Smooth muscle cell (in vitro differentiated cells): ENCODE measurements at regions not wholly inside any gene's neighbourhood (a gene's known extent, or its start where the extent isn't known, plus 50 kb on each side); places are given as distances from the start of the nearest gene placed in this dataset.

Source experiments
- DNase-seq: peaks from one replicate; lab custom pipeline; 2025; ENCODE audit not compliant: unreplicated experiment; lab: John Stamatoyannopoulos, UW
- H2AFZ ChIP-seq: fragments of 200-600 bp; sonication (generic); 2 replicates; pipeline ENCODE4 v1.6.0; 2016; ENCODE audit warnings: antibody characterized with exemption, low read depth, mild to moderate bottlenecking
- H3F3A ChIP-seq: fragments of 200-600 bp; sonication (generic); 2 replicates; pipeline ENCODE4 v1.6.0; 2017; ENCODE audit warnings: antibody characterized with exemption, low read depth
- H3K27ac ChIP-seq: fragments of 200-600 bp; sonication (generic); 2 replicates; pipeline ENCODE4 v1.5.1; 2016; ENCODE audit warnings: low read depth, mild to moderate bottlenecking
- H3K27me3 ChIP-seq: fragments of 200-600 bp; sonication (generic); 2 replicates; pipeline ENCODE4 v1.6.1; 2016; ENCODE audit warnings: low read depth, mild to moderate bottlenecking
- H3K36me3 ChIP-seq: fragments of 200-600 bp; sonication (generic); 2 replicates; pipeline ENCODE4 v1.5.1; 2016; ENCODE audit warnings: low read depth
- H3K4me1 ChIP-seq: fragments of 200-600 bp; sonication (generic); 2 replicates; pipeline ENCODE4 v1.5.1; 2016; ENCODE audit warnings: low read depth
- H3K4me2 ChIP-seq: fragments of 200-600 bp; sonication (generic); 2 replicates; pipeline ENCODE4 v1.6.0; 2016; ENCODE audit warnings: mild to moderate bottlenecking
- H3K4me3 ChIP-seq: fragments of 200-600 bp; sonication (generic); 2 replicates; pipeline ENCODE4 v1.5.1; 2016; ENCODE audit warnings: mild to moderate bottlenecking
- H3K79me2 ChIP-seq: fragments of 200-600 bp; sonication (generic); 2 replicates; pipeline ENCODE4 v1.6.0; 2016; ENCODE audit warnings: low read depth, mild to moderate bottlenecking
- H3K9ac ChIP-seq: fragments of 200-600 bp; sonication (generic); 2 replicates; pipeline ENCODE4 v1.6.0; 2016; ENCODE audit warnings: low read depth
- H3K9me3 ChIP-seq: fragments of 200-600 bp; sonication (generic); replicated peaks from 2 replicates; pipeline ENCODE4 v1.5.1; 2016; ENCODE audit warnings: low read depth
- H4K20me1 ChIP-seq: fragments of 200-600 bp; sonication (generic); 2 replicates; pipeline ENCODE4 v1.6.0; 2016; ENCODE audit warnings: low read depth
- WGBS: methylation state at CpG from one replicate; pipeline ENCODE4 v1.1.7; 2016; ENCODE audit warnings: low lambda C conversion rate; 5-methylcytosine and 5-hydroxymethylcytosine counted together
- TF ChIP-seq, protein P1 (sequence below): fragments of 200-600 bp; sonication (generic); IDR thresholded peaks from 2 replicates; pipeline ENCODE4 v1.5.1; 2017; ENCODE audit warnings: borderline replicate concordance, mild to moderate bottlenecking, antibody characterized with exemption; ENCODE audit not compliant: insufficient read depth, poor library complexity, severe bottlenecking

GRCh38 chr19:57008432-57008831, 111.4 kb upstream of the USP29 start:
- Histone ChIP-seq H3K27ac (no peak overlapping the region), H3K79me2 (no peaks in the 10 kb centered on the region), H3K9me3 (peaks cover 5% of the 10 kb centered on the region), H2AFZ (no peak overlapping the region), H3K4me2 (no peak overlapping the region), H3K36me3 (no peaks in the 10 kb centered on the region), H3K4me3 (no peak overlapping the region), H3K4me1 (no peaks in the 10 kb centered on the region), H3K9ac (no peak overlapping the region), H3F3A (no peaks in the 10 kb centered on the region), H3K27me3 (no peaks in the 10 kb centered on the region), H4K20me1 (no peaks in the 10 kb centered on the region)
- TF ChIP-seq, protein P1, sequence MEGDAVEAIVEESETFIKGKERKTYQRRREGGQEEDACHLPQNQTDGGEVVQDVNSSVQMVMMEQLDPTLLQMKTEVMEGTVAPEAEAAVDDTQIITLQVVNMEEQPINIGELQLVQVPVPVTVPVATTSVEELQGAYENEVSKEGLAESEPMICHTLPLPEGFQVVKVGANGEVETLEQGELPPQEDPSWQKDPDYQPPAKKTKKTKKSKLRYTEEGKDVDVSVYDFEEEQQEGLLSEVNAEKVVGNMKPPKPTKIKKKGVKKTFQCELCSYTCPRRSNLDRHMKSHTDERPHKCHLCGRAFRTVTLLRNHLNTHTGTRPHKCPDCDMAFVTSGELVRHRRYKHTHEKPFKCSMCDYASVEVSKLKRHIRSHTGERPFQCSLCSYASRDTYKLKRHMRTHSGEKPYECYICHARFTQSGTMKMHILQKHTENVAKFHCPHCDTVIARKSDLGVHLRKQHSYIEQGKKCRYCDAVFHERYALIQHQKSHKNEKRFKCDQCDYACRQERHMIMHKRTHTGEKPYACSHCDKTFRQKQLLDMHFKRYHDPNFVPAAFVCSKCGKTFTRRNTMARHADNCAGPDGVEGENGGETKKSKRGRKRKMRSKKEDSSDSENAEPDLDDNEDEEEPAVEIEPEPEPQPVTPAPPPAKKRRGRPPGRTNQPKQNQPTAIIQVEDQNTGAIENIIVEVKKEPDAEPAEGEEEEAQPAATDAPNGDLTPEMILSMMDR = no peak
- no peak for DNase-seq
- WGBS = 67% methylated on average over 6 of the region's 6 CpGs

DNA sequence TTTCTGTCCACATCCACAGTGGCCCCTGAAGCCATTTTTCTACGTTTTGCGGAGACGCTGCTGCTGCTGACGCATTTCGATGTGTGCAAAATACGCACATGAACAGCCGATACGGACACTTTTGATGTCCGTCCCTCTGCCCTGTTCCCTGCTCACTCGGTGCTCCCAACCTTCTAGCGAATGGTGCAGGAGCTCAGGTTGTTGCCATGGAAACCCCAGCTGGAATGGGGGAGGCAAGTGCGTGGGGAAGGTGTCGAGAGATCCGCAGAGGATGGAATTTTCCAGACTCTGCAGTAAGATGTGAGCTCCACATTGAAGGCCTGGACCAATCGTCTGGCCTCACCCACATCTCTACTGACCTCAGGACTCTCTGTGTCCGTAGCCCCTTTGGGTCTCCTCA, 109.2 kb upstream of the USP29 start:
- H3K9ac ChIP-seq = no peak overlapping the region
- no peaks in the 10 kb centered on the region for H3K9me3 ChIP-seq
- H3K4me2 ChIP-seq = no peak overlapping the region
- H2AFZ ChIP-seq = no peak overlapping the region
- TF ChIP-seq, protein P1 = no peak
- no peaks in the 10 kb centered on the region for H3K79me2 ChIP-seq
- no peaks in the 10 kb centered on the region for H4K20me1 ChIP-seq
- no peaks in the 10 kb centered on the region for H3F3A ChIP-seq
- H3K27me3 ChIP-seq = no peaks in the 10 kb centered on the region
- H3K4me3 ChIP-seq = no peak overlapping the region
- no peaks in the 10 kb centered on the region for H3K36me3 ChIP-seq
- H3K27ac ChIP-seq = no peak overlapping the region
- no peaks in the 10 kb centered on the region for H3K4me1 ChIP-seq
- no peak for DNase-seq
- WGBS = 77% methylated on average over 16 of the region's 16 CpGs

DNA sequence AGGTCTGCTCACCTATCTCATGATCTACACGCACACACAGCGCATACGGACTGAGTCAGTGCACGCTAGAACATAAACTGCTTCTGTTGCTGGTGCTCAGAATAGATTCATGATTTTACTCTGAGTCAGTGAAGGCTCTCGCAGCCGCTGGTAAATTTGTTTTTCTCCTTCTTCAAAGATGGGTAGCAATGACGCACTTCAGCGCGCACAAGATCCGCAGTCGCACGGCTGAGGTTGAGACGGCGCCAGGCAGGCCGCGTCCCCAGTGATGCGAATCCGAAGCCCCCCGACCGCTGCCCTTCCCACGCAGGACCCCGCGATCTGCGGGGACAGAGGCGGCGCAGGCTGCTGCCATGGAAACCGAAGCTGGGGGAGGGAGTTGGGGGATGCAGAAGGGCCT, 103.7 kb upstream of the USP29 start:
- Histone ChIP-seq H3K4me2 (no peak overlapping the region), H3K4me3 (no peak overlapping the region), H3K27me3 (no peaks in the 10 kb centered on the region), H3K9me3 (no peaks in the 10 kb centered on the region), H3F3A (no peaks in the 10 kb centered on the region), H3K36me3 (no peaks in the 10 kb centered on the region), H3K27ac (no peak overlapping the region), H3K79me2 (no peaks in the 10 kb centered on the region), H3K4me1 (no peaks in the 10 kb centered on the region), H4K20me1 (no peaks in the 10 kb centered on the region), H2AFZ (no peak overlapping the region), H3K9ac (no peak overlapping the region)
- no peak for DNase-seq
- WGBS = 94% methylated on average over 26 of the region's 27 CpGs
- TF ChIP-seq, protein P1 = no peak

DNA sequence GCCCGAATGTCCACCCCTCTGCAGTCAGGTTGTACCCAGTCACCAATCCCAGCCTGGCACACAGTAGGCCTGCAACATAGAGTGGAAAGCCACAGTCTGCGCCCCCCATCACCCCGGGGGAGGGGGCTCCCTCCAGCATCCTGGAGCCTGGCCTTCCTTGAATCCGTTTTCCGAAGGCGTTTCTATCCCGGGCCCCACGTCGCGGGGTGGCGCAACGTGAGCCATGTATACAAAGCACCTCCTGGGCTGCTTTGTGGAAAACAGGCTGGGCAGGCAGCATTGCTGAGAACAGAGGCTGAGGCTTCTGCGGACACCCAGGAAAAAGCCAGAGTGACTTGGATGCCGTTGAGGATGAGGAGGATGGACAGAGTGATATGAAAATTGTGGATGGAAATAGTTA, 103.3 kb upstream of the USP29 start:
- WGBS = 81% methylated on average over 14 of the region's 14 CpGs
- no peak overlapping the region for H3K9ac ChIP-seq
- no peaks in the 10 kb centered on the region for H3K36me3 ChIP-seq
- no peaks in the 10 kb centered on the region for H3K4me1 ChIP-seq
- no peaks in the 10 kb centered on the region for H3K79me2 ChIP-seq
- no peak overlapping the region for H3K4me2 ChIP-seq
- no peaks in the 10 kb centered on the region for H3F3A ChIP-seq
- no peak for DNase-seq
- H2AFZ ChIP-seq = no peak overlapping the region
- H3K27ac ChIP-seq = no peak overlapping the region
- H4K20me1 ChIP-seq = no peaks in the 10 kb centered on the region
- TF ChIP-seq, protein P1 = no peak
- no peaks in the 10 kb centered on the region for H3K9me3 ChIP-seq
- H3K4me3 ChIP-seq = no peak overlapping the region
- no peaks in the 10 kb centered on the region for H3K27me3 ChIP-seq
